ENCODE measurements at regions not wholly inside any gene's neighbourhood (a gene's known extent, or its start where the extent isn't known, plus 50 kb on each side); places are given as distances from the start of the nearest gene placed in this dataset.

GRCh38 chr1:58430421-58431275 is 115.9 kb downstream of the OMA1 start:
- no peak overlapping the region for H3K27ac ChIP-seq (ENCODE audit: low read depth, low read length)
- TF ChIP-seq EZH2phosphoT487 (conservative IDR thresholded peaks at IDR 0.05; ENCODE audit: low read length): no peak
- TF ChIP-seq, protein P1, sequence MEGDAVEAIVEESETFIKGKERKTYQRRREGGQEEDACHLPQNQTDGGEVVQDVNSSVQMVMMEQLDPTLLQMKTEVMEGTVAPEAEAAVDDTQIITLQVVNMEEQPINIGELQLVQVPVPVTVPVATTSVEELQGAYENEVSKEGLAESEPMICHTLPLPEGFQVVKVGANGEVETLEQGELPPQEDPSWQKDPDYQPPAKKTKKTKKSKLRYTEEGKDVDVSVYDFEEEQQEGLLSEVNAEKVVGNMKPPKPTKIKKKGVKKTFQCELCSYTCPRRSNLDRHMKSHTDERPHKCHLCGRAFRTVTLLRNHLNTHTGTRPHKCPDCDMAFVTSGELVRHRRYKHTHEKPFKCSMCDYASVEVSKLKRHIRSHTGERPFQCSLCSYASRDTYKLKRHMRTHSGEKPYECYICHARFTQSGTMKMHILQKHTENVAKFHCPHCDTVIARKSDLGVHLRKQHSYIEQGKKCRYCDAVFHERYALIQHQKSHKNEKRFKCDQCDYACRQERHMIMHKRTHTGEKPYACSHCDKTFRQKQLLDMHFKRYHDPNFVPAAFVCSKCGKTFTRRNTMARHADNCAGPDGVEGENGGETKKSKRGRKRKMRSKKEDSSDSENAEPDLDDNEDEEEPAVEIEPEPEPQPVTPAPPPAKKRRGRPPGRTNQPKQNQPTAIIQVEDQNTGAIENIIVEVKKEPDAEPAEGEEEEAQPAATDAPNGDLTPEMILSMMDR (IDR thresholded peaks at IDR 0.05; ENCODE audit: insufficient read depth, low read length, poor library complexity, severe bottlenecking): no peak
- H2AFZ ChIP-seq (ENCODE audit: low read depth, low read length, severe bottlenecking): no peak overlapping the region
- no peaks in the 10 kb centered on the region for H3K36me3 ChIP-seq (ENCODE audit: low read length)
- H3K4me3 ChIP-seq (ENCODE audit: insufficient read depth, low read length, poor library complexity, severe bottlenecking): no peak overlapping the region
- H3K27me3 ChIP-seq (ENCODE audit: low read length): no peaks in the 10 kb centered on the region
- no peaks in the 10 kb centered on the region for H3F3A ChIP-seq (ENCODE audit: insufficient read depth)
- no peaks in the 10 kb centered on the region for H3K9me3 ChIP-seq (ENCODE audit: insufficient read depth, low read length)
- H3K4me2 ChIP-seq (ENCODE audit: low read depth, low read length, poor library complexity, severe bottlenecking): no peak overlapping the region
- H3K9me2 ChIP-seq (replicated peaks; ENCODE audit: insufficient read depth, low read length): no peaks in the 10 kb centered on the region
- H3K79me2 ChIP-seq (ENCODE audit: insufficient read depth, low read length): no peaks in the 10 kb centered on the region
- no peak overlapping the region for H3K9ac ChIP-seq (ENCODE audit: low read length)
- H4K20me1 ChIP-seq (ENCODE audit: low read depth, low read length): no peaks in the 10 kb centered on the region

DNA sequence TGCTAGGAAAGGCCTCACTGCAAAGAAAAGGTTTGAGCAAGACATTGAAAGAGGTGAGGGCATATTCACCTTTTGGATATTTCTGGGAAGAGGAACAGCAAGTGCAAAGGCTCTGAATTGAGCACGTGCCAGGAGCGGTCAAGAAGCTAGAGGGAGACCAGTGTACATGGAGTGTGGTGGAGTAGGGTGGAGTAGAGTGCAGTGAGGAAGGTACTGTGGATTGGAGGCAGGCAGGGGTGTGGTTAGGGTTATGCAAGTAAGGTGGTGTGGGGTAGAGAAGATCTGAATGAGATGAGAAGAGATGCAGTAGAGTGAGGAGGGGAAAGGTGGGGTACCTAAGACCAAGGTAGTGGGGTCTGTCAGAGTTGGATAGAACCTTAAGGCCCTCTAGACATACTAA is 119.6 kb downstream of the OMA1 start:
- H3K4me2 ChIP-seq (ENCODE audit: low read depth, low read length, poor library complexity, severe bottlenecking): no peak overlapping the region
- TF ChIP-seq, protein P1 (IDR thresholded peaks at IDR 0.05; ENCODE audit: insufficient read depth, low read length, poor library complexity, severe bottlenecking): no peak
- TF ChIP-seq EZH2phosphoT487 (conservative IDR thresholded peaks at IDR 0.05; ENCODE audit: low read length): no peak
- H3K79me2 ChIP-seq (ENCODE audit: insufficient read depth, low read length): no peaks in the 10 kb centered on the region

GRCh38 chr1:58422436-58422835 is 124.1 kb downstream of the OMA1 start:
- no peak overlapping the region for H3K4me2 ChIP-seq (ENCODE audit: low read depth, low read length, poor library complexity, severe bottlenecking)
- no peak overlapping the region for H3K4me3 ChIP-seq (ENCODE audit: insufficient read depth, low read length, poor library complexity, severe bottlenecking)
- H2AFZ ChIP-seq (ENCODE audit: low read depth, low read length, severe bottlenecking): no peak overlapping the region
- H3K9me3 ChIP-seq (ENCODE audit: insufficient read depth, low read length): no peaks in the 10 kb centered on the region
- H3K79me2 ChIP-seq (ENCODE audit: insufficient read depth, low read length): no peaks in the 10 kb centered on the region
- TF ChIP-seq EZH2phosphoT487 (conservative IDR thresholded peaks at IDR 0.05; ENCODE audit: low read length): no peak
- TF ChIP-seq, protein P1 (IDR thresholded peaks at IDR 0.05; ENCODE audit: insufficient read depth, low read length, poor library complexity, severe bottlenecking): no peak
- H3K9ac ChIP-seq (ENCODE audit: low read length): no peak overlapping the region
- H3K27me3 ChIP-seq (ENCODE audit: low read length): no peaks in the 10 kb centered on the region
- no peaks in the 10 kb centered on the region for H3K9me2 ChIP-seq (replicated peaks; ENCODE audit: insufficient read depth, low read length)
- H4K20me1 ChIP-seq (ENCODE audit: low read depth, low read length): no peaks in the 10 kb centered on the region
- H3F3A ChIP-seq (ENCODE audit: insufficient read depth): no peaks in the 10 kb centered on the region
- H3K27ac ChIP-seq (ENCODE audit: low read depth, low read length): no peak overlapping the region
- no peaks in the 10 kb centered on the region for H3K36me3 ChIP-seq (ENCODE audit: low read length)

More for the DNA sequence above, 119.6 kb downstream of the OMA1 start:
- Histone ChIP-seq H2AFZ (ENCODE audit: low read depth, low read length, severe bottlenecking) (no peak overlapping the region), H4K20me1 (ENCODE audit: low read depth, low read length) (no peaks in the 10 kb centered on the region), H3K36me3 (ENCODE audit: low read length) (no peaks in the 10 kb centered on the region), H3K9me2 (replicated peaks; ENCODE audit: insufficient read depth, low read length) (no peaks in the 10 kb centered on the region), H3K27me3 (ENCODE audit: low read length) (no peaks in the 10 kb centered on the region), H3K9me3 (ENCODE audit: insufficient read depth, low read length) (no peaks in the 10 kb centered on the region), H3F3A (ENCODE audit: insufficient read depth) (no peaks in the 10 kb centered on the region), H3K4me3 (ENCODE audit: insufficient read depth, low read length, poor library complexity, severe bottlenecking) (no peak overlapping the region), H3K9ac (ENCODE audit: low read length) (no peak overlapping the region), H3K27ac (ENCODE audit: low read depth, low read length) (no peak overlapping the region)
